Activated CD8-positive, alpha-beta T cell treated with anti-CD3 and anti-CD28 coated beads for 36 hours (primary cell): ENCODE measurements at regions not wholly inside any gene's neighbourhood (a gene's known extent, or its start where the extent isn't known, plus 50 kb on each side); places are given as distances from the start of the nearest gene placed in this dataset.
A peak's percentile ranks its signal among the peaks of the same experiment; 100 is the strongest.
"Not testable (repeated sequence)": the region's sequence is repeated elsewhere in the genome, so short reads cannot be mapped to it uniquely, and the experiment has no call there.

Source experiments
- ATAC-seq: fragments of 200-7000 bp; cut with Tn5 transposase; one replicate; pipeline ENCODE4 v1.10.0; 2021; ENCODE audit warnings: mild to moderate bottlenecking, moderate library complexity
- CTCF ChIA-PET: fragments of 350-600 bp; sonication (Branson Sonifier 250); formaldehyde crosslinking; loops from one replicate; lab custom pipeline; 2021; ENCODE audit warnings: antibody characterized with exemption; lab: Charles Lee
- POLR2A ChIA-PET: fragments of 350-600 bp; sonication (Branson Sonifier 250); formaldehyde crosslinking; loops from one replicate; lab custom pipeline; 2021; ENCODE audit warnings: antibody characterized with exemption; lab: Charles Lee
- DNase-seq: peaks from one replicate; pipeline ENCODE4 v3.0.0-alpha.2; 2020
- H3K27ac Mint-ChIP-seq: one replicate; pipeline ENCODE4 v1.8.0; 2021; ENCODE audit warnings: mild to moderate bottlenecking, mixed read lengths
- H3K27me3 Mint-ChIP-seq: one replicate; pipeline ENCODE4 v1.8.0; 2021; ENCODE audit warnings: mixed read lengths
- H3K36me3 Mint-ChIP-seq: one replicate; pipeline ENCODE4 v1.8.0; 2021; ENCODE audit warnings: low read depth, mixed read lengths
- H3K4me1 Mint-ChIP-seq: one replicate; pipeline ENCODE4 v1.8.0; 2021; ENCODE audit warnings: low read depth, mixed read lengths
- H3K4me3 Mint-ChIP-seq: one replicate; pipeline ENCODE4 v1.8.0; 2021; ENCODE audit warnings: mild to moderate bottlenecking, moderate library complexity, mixed read lengths
- H3K9me3 Mint-ChIP-seq: one replicate; pipeline ENCODE4 v1.8.0; 2021; ENCODE audit warnings: mixed read lengths
- intact Hi-C: fragments of 100-400 bp; cut with micrococcal nuclease; formaldehyde crosslinking; loops from one replicate; pipeline ENCODE4 v1.10.0; 2022
- TF ChIP-seq, protein P1 (sequence below): fragments of 200-600 bp; IDR thresholded peaks from one replicate; pipeline ENCODE4 v1.8.0; 2022; ENCODE audit warnings: antibody characterized with exemption, mild to moderate bottlenecking

DNA sequence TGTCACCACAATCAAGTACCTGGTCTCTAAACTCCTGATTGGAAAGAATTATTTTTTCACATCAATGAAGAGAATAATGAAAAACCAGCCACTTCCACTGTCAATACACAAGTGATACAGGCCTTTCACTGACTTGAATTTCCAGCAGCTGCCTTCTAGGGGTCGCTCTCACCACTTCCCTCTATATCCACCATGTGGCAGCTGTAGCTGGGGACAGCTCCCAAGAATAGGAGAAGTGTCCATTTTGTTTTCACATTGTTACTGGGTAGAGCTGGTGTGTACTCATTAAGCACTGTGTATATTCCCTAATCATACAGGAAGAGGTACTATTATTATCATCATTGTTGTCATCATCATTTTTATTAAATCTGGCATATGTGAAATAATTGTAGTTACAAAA lies 438.4 kb upstream of the SPTLC3 start:
- CTCF ChIA-PET, result no interaction called here
- intact Hi-C loops, result no loop called here
- H3K4me3 Mint-ChIP-seq, result no peak overlapping the region

DNA sequence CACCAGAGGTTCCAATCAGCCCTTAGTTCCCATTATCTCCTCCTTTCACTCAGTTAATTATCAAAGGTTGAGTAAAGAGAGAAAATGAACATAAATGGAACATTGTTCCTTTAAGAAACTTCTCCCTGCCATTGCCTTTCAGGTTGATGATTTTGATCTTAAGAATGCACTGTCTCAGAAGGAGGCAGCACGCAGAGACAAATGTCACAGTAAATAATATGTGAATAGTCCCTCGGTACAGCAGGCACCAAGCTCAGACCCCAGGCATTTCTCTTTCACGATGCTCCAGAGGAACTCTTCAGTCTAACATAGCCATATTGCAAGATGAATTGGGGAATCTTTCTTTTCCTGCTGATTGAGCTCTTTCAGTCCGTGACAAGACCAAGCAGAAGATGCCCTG lies 435.3 kb upstream of the SPTLC3 start:
- Mint-ChIP-seq H3K27me3 (no peaks in the 10 kb centered on the region), H3K9me3 (peaks cover 2% of the 10 kb centered on the region), H3K27ac (no peak overlapping the region), H3K36me3 (no peaks in the 10 kb centered on the region), H3K4me1 (no peaks in the 10 kb centered on the region), H3K4me3 (no peak overlapping the region)
- ChIA-PET CTCF (no interaction called here), POLR2A (no interaction called here)
- intact Hi-C loops, result no loop called here
- no peak for DNase-seq
- no peak for ATAC-seq
- TF ChIP-seq, protein P1, sequence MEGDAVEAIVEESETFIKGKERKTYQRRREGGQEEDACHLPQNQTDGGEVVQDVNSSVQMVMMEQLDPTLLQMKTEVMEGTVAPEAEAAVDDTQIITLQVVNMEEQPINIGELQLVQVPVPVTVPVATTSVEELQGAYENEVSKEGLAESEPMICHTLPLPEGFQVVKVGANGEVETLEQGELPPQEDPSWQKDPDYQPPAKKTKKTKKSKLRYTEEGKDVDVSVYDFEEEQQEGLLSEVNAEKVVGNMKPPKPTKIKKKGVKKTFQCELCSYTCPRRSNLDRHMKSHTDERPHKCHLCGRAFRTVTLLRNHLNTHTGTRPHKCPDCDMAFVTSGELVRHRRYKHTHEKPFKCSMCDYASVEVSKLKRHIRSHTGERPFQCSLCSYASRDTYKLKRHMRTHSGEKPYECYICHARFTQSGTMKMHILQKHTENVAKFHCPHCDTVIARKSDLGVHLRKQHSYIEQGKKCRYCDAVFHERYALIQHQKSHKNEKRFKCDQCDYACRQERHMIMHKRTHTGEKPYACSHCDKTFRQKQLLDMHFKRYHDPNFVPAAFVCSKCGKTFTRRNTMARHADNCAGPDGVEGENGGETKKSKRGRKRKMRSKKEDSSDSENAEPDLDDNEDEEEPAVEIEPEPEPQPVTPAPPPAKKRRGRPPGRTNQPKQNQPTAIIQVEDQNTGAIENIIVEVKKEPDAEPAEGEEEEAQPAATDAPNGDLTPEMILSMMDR, result no peak

More for the DNA sequence above, 438.4 kb upstream of the SPTLC3 start:
- H3K9me3 Mint-ChIP-seq, result no peaks in the 10 kb centered on the region
- no peak overlapping the region for H3K27ac Mint-ChIP-seq
- ATAC-seq (no peak), DNase-seq (peak; percentile 9)
- TF ChIP-seq, protein P1, result no peak
- H3K36me3 Mint-ChIP-seq, result no peaks in the 10 kb centered on the region
- POLR2A ChIA-PET, result no interaction called here
- H3K4me1 Mint-ChIP-seq, result no peaks in the 10 kb centered on the region
- H3K27me3 Mint-ChIP-seq, result no peaks in the 10 kb centered on the region

DNA sequence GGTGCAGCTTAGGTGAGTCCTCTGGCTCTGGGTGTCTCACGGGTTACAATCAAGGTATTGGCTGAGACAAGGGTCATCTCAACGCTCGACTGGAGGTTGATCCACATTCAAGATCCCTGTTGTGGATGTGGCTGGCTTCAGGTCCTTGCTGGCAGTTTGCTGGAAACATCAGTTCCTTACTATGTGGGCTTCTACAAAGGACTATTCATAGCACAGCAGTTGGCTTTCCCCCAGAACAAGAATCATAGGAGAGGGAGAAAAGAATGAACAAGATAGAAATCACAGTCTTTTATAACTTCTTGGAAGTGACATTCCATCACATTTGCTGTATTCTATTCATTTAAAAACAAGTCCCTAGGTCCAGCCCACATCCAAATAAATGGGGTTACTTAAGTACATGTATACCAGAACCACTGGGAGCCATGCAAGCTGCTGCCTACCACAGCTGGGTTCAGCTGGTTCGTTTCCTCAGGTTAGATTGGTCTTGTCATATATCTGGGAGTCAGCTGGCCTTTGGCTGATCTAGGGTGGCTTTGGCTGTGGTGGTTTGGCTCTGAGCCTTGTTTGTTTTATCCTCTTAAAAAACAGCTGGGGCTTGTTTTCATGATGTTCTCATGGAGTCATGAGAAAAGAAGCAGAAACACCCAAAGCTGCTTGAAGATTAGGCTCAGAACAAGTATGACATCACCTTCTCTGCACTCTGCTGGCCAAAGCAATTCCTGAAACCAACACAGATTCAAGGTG lies 433.2 kb upstream of the SPTLC3 start:
- Mint-ChIP-seq H3K4me1 (no peaks in the 10 kb centered on the region), H3K27ac (no peak overlapping the region), H3K9me3 (peaks cover 2% of the 10 kb centered on the region), H3K4me3 (no peak overlapping the region), H3K36me3 (no peaks in the 10 kb centered on the region), H3K27me3 (no peaks in the 10 kb centered on the region)
- DNase-seq (no peak), ATAC-seq (no peak)
- ChIA-PET POLR2A (no interaction called here), CTCF (no interaction called here)
- intact Hi-C loops, result no loop called here
- TF ChIP-seq, protein P1, result no peak

DNA sequence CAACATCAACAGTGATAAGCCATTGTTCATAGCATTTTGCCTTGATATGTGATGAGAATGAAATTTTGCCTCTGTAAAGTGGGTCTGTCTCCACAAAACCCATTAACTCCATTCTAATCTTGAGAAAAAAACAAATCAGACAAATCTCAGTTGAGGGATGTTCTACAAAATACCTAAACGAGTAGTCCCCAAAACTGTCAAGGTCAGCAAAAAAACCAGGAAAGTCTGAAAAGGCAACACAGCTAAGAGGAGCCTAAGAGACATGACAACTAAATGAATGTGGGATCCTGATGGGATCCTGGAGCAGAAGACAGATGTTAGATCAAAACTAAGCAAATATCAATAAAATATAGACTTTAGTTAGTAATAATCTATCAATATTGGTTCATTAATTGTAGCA lies 431.6 kb upstream of the SPTLC3 start:
- intact Hi-C loops, result no loop called here
- H3K4me3 Mint-ChIP-seq, result no peak overlapping the region
- H3K27me3 Mint-ChIP-seq, result no peaks in the 10 kb centered on the region
- H3K9me3 Mint-ChIP-seq, result peaks cover 5% of the 10 kb centered on the region
- TF ChIP-seq, protein P1, result no peak
- ChIA-PET CTCF (no interaction called here), POLR2A (no interaction called here)
- no peaks in the 10 kb centered on the region for H3K4me1 Mint-ChIP-seq
- ATAC-seq (no peak), DNase-seq (no peak)
- no peaks in the 10 kb centered on the region for H3K36me3 Mint-ChIP-seq
- no peak overlapping the region for H3K27ac Mint-ChIP-seq

DNA sequence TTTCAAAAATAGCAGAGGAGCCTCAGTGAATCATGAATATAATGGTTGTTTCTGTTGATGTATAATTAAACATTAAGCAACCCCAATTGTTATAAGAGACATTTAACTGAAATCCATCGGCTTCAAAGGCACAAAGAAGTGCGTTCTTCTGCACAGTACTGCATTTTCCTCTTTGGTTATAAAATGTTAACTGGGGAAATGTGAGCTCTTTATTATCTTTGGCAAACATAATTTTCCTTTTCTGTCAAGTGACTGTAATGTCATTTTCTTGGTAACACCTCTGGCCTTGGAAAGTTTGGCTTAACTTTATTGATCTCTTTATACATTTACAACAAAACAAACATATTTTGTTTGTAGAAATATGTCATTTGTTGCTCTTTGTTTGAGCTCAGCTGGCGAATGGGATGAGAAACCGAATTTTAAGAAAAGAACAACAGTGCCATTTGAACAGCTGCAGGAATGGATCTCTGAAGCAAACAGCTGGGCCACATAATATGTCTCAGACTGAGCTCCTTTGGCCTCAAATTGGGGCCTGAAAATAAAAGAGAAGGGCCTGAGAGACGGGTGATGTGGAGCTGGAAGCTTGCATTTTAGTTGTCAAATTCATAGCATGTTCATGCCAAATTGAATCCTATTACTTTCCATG lies 427.0 kb upstream of the SPTLC3 start:
- DNase-seq (no peak), ATAC-seq (no peak)
- Mint-ChIP-seq H3K27me3 (no peaks in the 10 kb centered on the region), H3K36me3 (no peaks in the 10 kb centered on the region), H3K4me3 (no peak overlapping the region), H3K27ac (no peak overlapping the region), H3K4me1 (no peaks in the 10 kb centered on the region), H3K9me3 (peaks cover 10% of the 10 kb centered on the region)
- intact Hi-C loops, result no loop called here
- ChIA-PET CTCF (no interaction called here), POLR2A (no interaction called here)
- TF ChIP-seq, protein P1, result no peak

DNA sequence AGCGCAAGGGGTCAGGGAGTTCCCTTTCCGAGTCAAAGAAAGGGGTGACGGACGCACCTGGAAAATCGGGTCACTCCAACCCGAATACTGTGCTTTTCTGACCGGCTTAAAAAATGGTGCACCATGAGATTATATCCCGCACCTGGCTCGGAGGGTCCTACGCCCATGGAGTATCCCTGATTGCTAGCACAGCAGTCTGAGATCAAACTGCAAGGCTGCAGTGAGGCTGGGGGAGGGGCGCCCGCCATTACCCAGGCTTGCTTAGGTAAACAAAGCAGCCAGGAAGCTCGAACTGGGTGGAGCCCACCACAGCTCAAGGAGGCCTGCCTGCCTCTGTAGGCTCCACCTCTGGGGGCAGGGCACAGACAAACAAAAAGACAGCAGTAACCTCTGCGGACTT lies 426.1 kb upstream of the SPTLC3 start:
- not testable (repeated sequence) for H3K36me3 Mint-ChIP-seq

More for the DNA sequence above, 426.1 kb upstream of the SPTLC3 start:
- H3K4me3 Mint-ChIP-seq, ATAC-seq, CTCF ChIA-PET, H3K4me1 Mint-ChIP-seq, DNase-seq, H3K27me3 Mint-ChIP-seq, H3K27ac Mint-ChIP-seq, H3K9me3 Mint-ChIP-seq, intact Hi-C loops: not testable (repeated sequence)
- POLR2A ChIA-PET, result interaction anchor here (0.6 kb wide), 1 partner anchor 9 kb away, joined by 4 read pairs; no protein-coding TSS in a partner anchor
